Prostate gland (tissue), 2 donors: ENCODE measurements at regions not wholly inside any gene's neighbourhood (a gene's known extent, or its start where the extent isn't known, plus 50 kb on each side); places are given as distances from the start of the nearest gene placed in this dataset.

Source experiments
- DNase-seq: peaks from one replicate; pipeline ENCODE4 v3.0.0-alpha.2; 2019; ENCODE audit warnings: low spot score
- H3K27ac ChIP-seq, 2 donors: fragments of 200-600 bp; sonication (generic); 2 replicates each; pipeline ENCODE4 v1.5.1; 2017 to 2019
- H3K27me3 ChIP-seq: fragments of 200-600 bp; sonication (generic); replicated peaks from 2 replicates; pipeline ENCODE4 v1.5.1; 2019; ENCODE audit not compliant: insufficient read depth
- H3K36me3 ChIP-seq, 2 donors: fragments of 200-600 bp; sonication (generic); 1 replicate in 1 of 2; 2 replicates in 1 of 2; pipeline versions ENCODE4 v1.5.1 to v1.8.1; 2017 to 2019
- H3K4me1 ChIP-seq: fragments of 200-600 bp; sonication (generic); replicated peaks from 2 replicates; pipeline ENCODE4 v1.5.1; 2019
- H3K4me3 ChIP-seq, 2 donors: fragments of 200-600 bp; sonication (generic); 2 replicates each; pipeline ENCODE4 v1.5.1; 2017 to 2019
- H3K9me3 ChIP-seq: fragments of 200-600 bp; sonication (generic); 2 replicates; pipeline ENCODE4 v1.5.1; 2017
- CTCF ChIP-seq, 4 experiments: fragments of 200-600 bp in 2 of 4; fragments of 450-650 bp in 2 of 4; sonication (generic) in 2 of 4; IDR thresholded peaks; 1 replicate in 3 of 4; 2 replicates in 1 of 4; pipeline ENCODE4 v1.5.1; 2016 to 2019; ENCODE audit warnings: antibody characterized with exemption in 4 of 4, mild to moderate bottlenecking in 2 of 4, moderate library complexity in 2 of 4
- POLR2A ChIP-seq: fragments of 450-650 bp; IDR thresholded peaks from one replicate; pipeline ENCODE4 v1.6.1; 2016; ENCODE audit warnings: antibody characterized with exemption, mild to moderate bottlenecking
- POLR2AphosphoS5 ChIP-seq: sonication (generic); formaldehyde crosslinking; IDR thresholded peaks from one replicate; pipeline ENCODE4 v1.6.1; 2017; ENCODE audit warnings: antibody characterized with exemption
- WGBS: methylation state at CpG from one replicate; pipeline ENCODE4 v1.1.5; 2018; 5-methylcytosine and 5-hydroxymethylcytosine counted together
- intact Hi-C: fragments of 100-400 bp; cut with DNase I; formaldehyde crosslinking; loops from one replicate; pipeline ENCODE4 v1.14.2; 2022

- no peak overlapping the region for H3K4me3 ChIP-seq
- intact Hi-C loops: no loop called here
- no peak for TF ChIP-seq CTCF (IDR thresholded peaks at IDR 0.05)
- no peak for TF ChIP-seq POLR2AphosphoS5
- no peak for TF ChIP-seq POLR2A
- no peaks in the 10 kb centered on the region for H3K36me3 ChIP-seq
- H3K4me1 ChIP-seq: no peaks in the 10 kb centered on the region
- no peak for DNase-seq
- no peaks in the 10 kb centered on the region for H3K9me3 ChIP-seq
- WGBS: 83% methylated on average over 3 of the region's 3 CpGs
- H3K27me3 ChIP-seq: no peaks in the 10 kb centered on the region
- H3K27ac ChIP-seq: no peak overlapping the region
Observed at GRCh38 chr12:58491306-58491705, 429.0 kb downstream of the LRIG3 start.

GRCh38 chr12:58496411-58497190 is 423.7 kb downstream of the LRIG3 start:
- 68% methylated on average over 4 of the region's 4 CpGs for WGBS
- TF ChIP-seq POLR2A (no peak), CTCF (IDR thresholded peaks at IDR 0.05) (no peak), POLR2AphosphoS5 (no peak)
- DNase-seq: no peak
- Histone ChIP-seq H3K27me3 (no peaks in the 10 kb centered on the region), H3K27ac (no peak overlapping the region), H3K36me3 (no peaks in the 10 kb centered on the region), H3K4me3 (no peak overlapping the region), H3K9me3 (no peaks in the 10 kb centered on the region), H3K4me1 (no peaks in the 10 kb centered on the region)
- intact Hi-C loops: no loop called here

- H3K4me3 ChIP-seq: no peak overlapping the region
- no peak overlapping the region for H3K27ac ChIP-seq
- no peaks in the 10 kb centered on the region for H3K4me1 ChIP-seq
- intact Hi-C loops: no loop called here
- H3K9me3 ChIP-seq: no peaks in the 10 kb centered on the region
- TF ChIP-seq POLR2A: no peak
- TF ChIP-seq POLR2AphosphoS5: no peak
- no peak for TF ChIP-seq CTCF (IDR thresholded peaks at IDR 0.05)
- H3K27me3 ChIP-seq: no peaks in the 10 kb centered on the region
- H3K36me3 ChIP-seq: no peaks in the 10 kb centered on the region
- WGBS: 95% methylated on average over 2 of the region's 2 CpGs
- DNase-seq: no peak
Observed at GRCh38 chr12:58500399-58500798, 419.9 kb downstream of the LRIG3 start.

GRCh38 chr12:58502226-58502625 is 418.1 kb downstream of the LRIG3 start:
- no peak for TF ChIP-seq POLR2A
- TF ChIP-seq CTCF (IDR thresholded peaks at IDR 0.05): no peak
- no peak for TF ChIP-seq POLR2AphosphoS5
- WGBS: 5% methylated on average over 1 of the region's 1 CpG
- Histone ChIP-seq H3K9me3 (no peaks in the 10 kb centered on the region), H3K27ac (no peak overlapping the region), H3K4me1 (no peaks in the 10 kb centered on the region), H3K36me3 (no peaks in the 10 kb centered on the region), H3K4me3 (no peak overlapping the region), H3K27me3 (no peaks in the 10 kb centered on the region)
- intact Hi-C loops: no loop called here
- DNase-seq: no peak

- no peak overlapping the region for H3K27ac ChIP-seq
- WGBS: 40% methylated on average over 4 of the region's 4 CpGs
- H3K4me3 ChIP-seq: no peak overlapping the region
- H3K9me3 ChIP-seq: no peaks in the 10 kb centered on the region
- intact Hi-C loops: no loop called here
- no peaks in the 10 kb centered on the region for H3K36me3 ChIP-seq
- H3K4me1 ChIP-seq: no peaks in the 10 kb centered on the region
- TF ChIP-seq POLR2A: no peak
- TF ChIP-seq CTCF (IDR thresholded peaks at IDR 0.05): no peak
- TF ChIP-seq POLR2AphosphoS5: no peak
- H3K27me3 ChIP-seq: no peaks in the 10 kb centered on the region
- no peak for DNase-seq
Observed at GRCh38 chr12:58502841-58503240, 417.5 kb downstream of the LRIG3 start.
